SK-N-SH (cell line): ENCODE measurements at regions not wholly inside any gene's neighbourhood (a gene's known extent, or its start where the extent isn't known, plus 50 kb on each side); places are given as distances from the start of the nearest gene placed in this dataset.

Experiments
- CTCF ChIP-seq: fragments of 200-600 bp; sonication (generic); IDR thresholded peaks from 2 replicates; pipeline ENCODE4 v1.6.1; 2017; ENCODE audit warnings: antibody characterized with exemption, mild to moderate bottlenecking, moderate library complexity
- EP300 ChIP-seq, 2 experiments: IDR thresholded peaks; 2 replicates each; pipeline versions ENCODE4 v1.4.0 to v1.6.1; 2012; ENCODE audit warnings: borderline replicate concordance in 1 of 2, low read depth in 1 of 2, low read length in 1 of 2
- EZH2phosphoT487 ChIP-seq: fragments of 200-600 bp; sonication (generic); IDR thresholded peaks from 2 replicates; pipeline ENCODE4 v1.6.1; 2017; ENCODE audit warnings: low read depth, mixed run types, mild to moderate bottlenecking, antibody characterized with exemption, moderate library complexity, borderline replicate concordance
- FOXM1 ChIP-seq: IDR thresholded peaks from 2 replicates; pipeline ENCODE4 v1.4.0; 2012; ENCODE audit warnings: low read depth, mild to moderate bottlenecking
- IRF3 ChIP-seq: fragments of 150-350 bp; IDR thresholded peaks from 2 replicates; pipeline ENCODE4 v1.6.1; 2016; ENCODE audit warnings: mild to moderate bottlenecking, low read depth, low read length
- MAX ChIP-seq: IDR thresholded peaks from 2 replicates; pipeline ENCODE4 v1.4.0; 2012; ENCODE audit warnings: low read depth
- NRF1 ChIP-seq: IDR thresholded peaks from 2 replicates; pipeline ENCODE4 v1.6.1; 2012; ENCODE audit warnings: low read depth, mild to moderate bottlenecking, low read length
- PBX3 ChIP-seq: IDR thresholded peaks from 2 replicates; pipeline ENCODE4; 2012
- REST ChIP-seq: IDR thresholded peaks from 2 replicates; pipeline ENCODE4 v1.6.1; 2012; ENCODE audit warnings: mild to moderate bottlenecking, low read depth, low read length, moderate library complexity
- RFX5 ChIP-seq: IDR thresholded peaks from 2 replicates; pipeline ENCODE4 v1.6.1; 2012; ENCODE audit warnings: mild to moderate bottlenecking, improper control_type of control experiment, low read length

- TF ChIP-seq CTCF (no peak), EP300 (IDR thresholded peaks at IDR 0.05; ENCODE audit: borderline replicate concordance in 1 of 2, low read depth in 1 of 2, low read length in 1 of 2) (no peak), EZH2phosphoT487 (no peak), FOXM1 (no peak), NRF1 (no peak), MAX (no peak), RFX5 (no peak), REST (no peak), PBX3 (no peak), IRF3 (no peak)
Measured at GRCh38 chr22:47853750-47854149, 1091.3 kb downstream of the TBC1D22A start.
